Cardiac septum (tissue), 1 donor: ENCODE measurements at regions not wholly inside any gene's neighbourhood (a gene's known extent, or its start where the extent isn't known, plus 50 kb on each side); places are given as distances from the start of the nearest gene placed in this dataset.
"Not testable (repeated sequence)": the region's sequence is repeated elsewhere in the genome, so short reads cannot be mapped to it uniquely, and the experiment has no call there.

Source experiments
- DNase-seq: peaks from one replicate; pipeline ENCODE4 v3.0.0-alpha.2; 2020; ENCODE audit warnings: low spot score
- intact Hi-C: fragments of 100-400 bp; cut with DNase I; formaldehyde crosslinking; loops from one replicate; pipeline ENCODE4 v1.14.0; 2022
- donor health status: DM: no; HTN: no; CAD: no.

- intact Hi-C loops, result no loop called here
- DNase-seq, result no peak
These were observed 68.0 kb downstream of the CBLN4 start for GRCh38 chr20:55937283-55937682.

- intact Hi-C loops, result no loop called here
- no peak for DNase-seq
These were observed 69.1 kb downstream of the CBLN4 start for GRCh38 chr20:55936209-55936595.

DNA sequence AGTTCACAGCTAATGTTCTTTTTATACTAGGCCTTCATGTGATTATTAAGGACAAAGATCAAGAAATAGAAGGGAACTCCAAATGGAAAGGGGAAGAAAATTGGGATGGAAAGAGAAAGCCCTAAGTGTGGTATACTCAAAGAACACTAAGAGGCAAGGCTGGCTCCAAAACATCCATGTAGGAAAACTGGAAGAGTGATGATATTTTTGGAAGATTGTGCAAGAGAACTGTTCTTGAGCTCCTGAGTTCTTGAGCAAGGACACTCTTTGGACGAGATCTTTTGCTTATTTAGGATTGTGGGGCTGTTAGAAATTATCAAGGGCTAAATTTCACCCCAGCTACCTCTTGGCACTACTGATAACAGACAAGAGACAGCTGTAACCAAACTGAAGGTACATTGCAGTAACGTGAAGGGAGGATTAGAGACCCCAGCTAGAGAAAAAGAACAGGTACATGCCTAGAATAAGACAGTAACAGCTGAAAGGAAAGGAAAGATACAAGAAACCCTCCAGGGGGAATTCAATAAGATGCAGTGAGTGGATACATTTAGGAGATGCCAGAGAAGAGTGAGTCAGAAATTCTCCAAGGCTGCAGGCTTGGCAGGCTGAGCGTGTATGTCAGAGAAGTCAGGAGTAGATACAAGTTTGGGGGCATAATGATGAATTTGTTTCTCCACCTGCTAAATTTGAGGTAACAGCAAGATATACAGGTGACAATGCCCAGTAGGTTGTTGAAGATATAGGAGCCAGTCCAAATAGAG is 69.7 kb downstream of the CBLN4 start:
- intact Hi-C loops, result no loop called here
- no peak for DNase-seq

DNA sequence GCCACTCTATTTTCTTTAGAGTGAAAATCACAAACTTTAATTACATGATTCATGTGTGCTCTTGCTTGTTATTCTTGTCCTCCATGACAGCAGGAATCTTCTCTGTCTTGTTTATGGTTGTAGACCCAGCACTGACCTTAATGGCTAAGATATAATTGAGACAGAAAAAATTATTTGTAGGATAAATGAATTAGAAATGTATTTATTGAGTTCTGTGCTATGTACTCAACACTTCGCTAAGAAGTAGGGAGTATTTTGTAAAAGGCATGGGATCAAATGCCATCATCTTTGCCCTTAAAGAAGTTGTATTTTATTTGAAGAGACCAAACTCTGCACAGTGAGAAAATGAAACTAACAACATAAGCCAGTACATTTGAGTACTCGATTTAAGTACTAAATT is 71.2 kb downstream of the CBLN4 start:
- intact Hi-C loops, result no loop called here
- DNase-seq, result no peak

- DNase-seq, intact Hi-C loops: not testable (repeated sequence)
These were observed 74.4 kb downstream of the CBLN4 start for GRCh38 chr20:55930876-55931275.

DNA sequence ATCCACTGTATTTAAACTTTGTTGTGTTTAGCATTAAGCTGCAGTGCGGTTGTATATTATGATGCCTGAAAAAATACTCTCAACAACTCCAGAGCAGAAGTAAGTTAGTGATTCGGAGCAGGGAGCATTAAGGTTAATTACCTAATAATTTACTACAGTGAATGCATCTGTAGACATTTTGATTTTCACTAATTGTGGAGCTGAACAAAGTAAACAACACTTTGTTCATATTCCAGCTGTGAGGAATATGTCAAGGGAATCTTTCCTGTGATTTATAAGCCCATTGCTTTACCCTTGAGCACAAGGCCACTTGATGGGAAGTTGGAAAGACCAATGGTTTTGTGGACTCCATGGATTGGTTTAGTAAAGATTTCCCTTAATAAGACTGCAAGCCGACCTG is 77.1 kb downstream of the CBLN4 start:
- DNase-seq, result no peak
- intact Hi-C loops, result no loop called here

DNA sequence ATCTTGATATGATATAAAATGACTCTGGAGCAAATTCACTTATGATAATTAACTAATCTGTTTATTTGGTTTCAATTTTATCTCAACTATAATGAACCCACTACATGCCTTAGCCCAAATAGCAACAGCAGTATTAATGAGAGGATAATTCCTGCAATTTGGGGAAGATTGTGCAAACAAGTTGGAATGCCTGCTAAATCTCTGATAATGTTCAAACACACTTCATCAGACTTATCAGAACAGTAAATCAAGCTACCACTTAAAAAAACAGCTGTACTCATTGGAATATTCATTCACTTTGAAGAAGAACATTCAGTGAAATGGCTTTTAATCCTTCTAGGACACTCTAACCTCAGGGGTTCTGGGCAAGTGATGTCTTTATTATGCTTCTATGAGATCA is 85.4 kb downstream of the CBLN4 start:
- no peak for DNase-seq
- intact Hi-C loops, result no loop called here

DNA sequence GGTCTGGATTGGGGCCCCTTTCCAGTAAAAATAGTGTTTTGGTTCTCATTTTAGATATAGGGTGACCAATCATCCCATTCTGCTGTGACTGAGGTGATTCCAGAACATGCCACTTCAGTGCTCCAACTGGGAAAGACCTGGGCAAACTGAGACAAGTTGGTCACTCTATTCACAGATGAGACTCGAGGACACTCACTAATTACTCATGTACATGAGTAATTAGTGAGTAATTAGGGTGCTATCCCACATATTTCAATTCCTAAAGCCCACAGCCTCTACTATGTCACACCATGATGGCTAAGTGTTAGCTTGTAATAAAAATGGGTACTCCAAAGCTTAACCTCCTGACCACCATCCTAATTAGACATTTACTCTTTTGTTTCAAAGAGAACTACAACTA is 86.0 kb downstream of the CBLN4 start:
- intact Hi-C loops, result no loop called here

GRCh38 chr20:55918471-55918870 is 86.8 kb downstream of the CBLN4 start:
- no peak for DNase-seq
- intact Hi-C loops, result no loop called here

More for the DNA sequence above, 86.0 kb downstream of the CBLN4 start:
- DNase-seq, result no peak

DNA sequence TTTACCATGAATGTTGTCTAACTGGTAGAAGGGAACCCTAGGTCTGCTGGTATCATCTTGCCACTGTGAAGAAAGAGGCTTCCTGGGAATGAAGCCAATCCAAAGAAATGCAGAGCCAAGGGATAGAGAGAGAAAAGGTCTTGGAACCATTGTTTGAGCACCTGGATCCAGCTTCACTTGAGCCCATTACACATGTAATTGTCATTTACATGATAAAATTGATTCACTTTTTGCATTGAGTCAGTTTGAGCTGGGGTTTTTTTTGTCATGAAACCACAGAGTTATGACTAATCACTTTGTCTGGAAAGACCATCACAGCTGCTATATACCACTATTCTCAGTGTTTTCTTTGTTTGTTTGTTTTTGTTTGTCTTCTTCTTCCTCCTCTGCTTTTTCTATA is 112.3 kb downstream of the CBLN4 start:
- intact Hi-C loops, result no loop called here
- no peak for DNase-seq

DNA sequence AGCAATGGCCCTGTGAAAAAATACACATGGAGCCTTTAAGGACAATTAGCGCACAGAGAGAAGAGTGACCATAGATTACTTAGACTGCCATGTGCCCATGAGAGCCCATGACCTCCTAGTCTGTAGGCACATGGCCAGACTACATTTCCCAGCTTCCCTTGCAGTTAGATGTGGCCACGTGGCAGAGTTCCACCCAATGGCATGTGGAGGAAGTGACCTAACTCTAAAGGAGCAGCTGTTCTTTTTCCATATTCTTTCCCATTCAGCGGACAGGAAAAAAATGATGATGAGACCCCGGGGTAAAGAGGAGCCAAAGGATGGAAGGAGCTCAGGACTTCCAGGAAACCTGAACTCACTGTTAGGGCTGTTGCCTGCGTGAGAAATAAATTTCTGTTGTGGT is 116.6 kb downstream of the CBLN4 start:
- DNase-seq, result no peak
- intact Hi-C loops, result no loop called here

DNA sequence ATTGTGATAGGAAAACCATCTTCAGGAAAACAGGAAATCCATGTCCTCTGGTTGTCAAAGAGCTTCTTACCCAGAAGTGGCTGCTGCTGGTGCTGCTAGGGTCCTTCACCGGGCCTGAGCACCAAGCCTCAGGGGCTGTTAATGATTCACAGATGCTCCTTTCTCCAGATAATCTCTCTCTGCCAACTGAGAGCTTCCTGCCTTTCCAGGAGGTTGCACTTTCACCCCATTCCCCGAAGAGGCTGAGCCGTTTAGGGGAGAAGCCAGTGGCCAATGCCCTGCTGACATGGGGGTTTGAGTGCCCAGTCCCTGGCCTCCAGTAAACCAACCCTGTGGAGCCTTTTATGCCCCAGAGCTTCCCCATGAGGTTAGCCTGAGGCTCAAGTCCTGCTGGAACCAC is 122.4 kb downstream of the CBLN4 start:
- intact Hi-C loops, result no loop called here
- DNase-seq, result no peak

DNA sequence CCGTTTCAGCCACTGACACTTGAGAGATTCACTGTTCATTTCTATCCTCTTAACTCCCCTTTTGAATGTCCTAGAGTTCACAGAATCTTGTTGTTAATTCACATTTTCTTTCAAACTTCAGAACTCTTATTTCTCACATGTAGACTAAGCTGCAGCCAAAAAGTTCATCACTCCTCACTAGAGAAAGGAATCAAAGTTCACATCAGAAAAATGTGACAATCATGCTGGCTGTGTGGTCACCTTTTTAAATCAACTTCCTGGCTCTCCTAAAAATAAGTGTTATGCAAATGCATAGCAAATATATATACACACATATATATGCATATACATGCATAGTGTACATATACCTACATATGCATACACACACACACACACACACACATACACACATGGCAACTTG is 123.0 kb downstream of the CBLN4 start:
- intact Hi-C loops, result no loop called here
- no peak for DNase-seq

DNA sequence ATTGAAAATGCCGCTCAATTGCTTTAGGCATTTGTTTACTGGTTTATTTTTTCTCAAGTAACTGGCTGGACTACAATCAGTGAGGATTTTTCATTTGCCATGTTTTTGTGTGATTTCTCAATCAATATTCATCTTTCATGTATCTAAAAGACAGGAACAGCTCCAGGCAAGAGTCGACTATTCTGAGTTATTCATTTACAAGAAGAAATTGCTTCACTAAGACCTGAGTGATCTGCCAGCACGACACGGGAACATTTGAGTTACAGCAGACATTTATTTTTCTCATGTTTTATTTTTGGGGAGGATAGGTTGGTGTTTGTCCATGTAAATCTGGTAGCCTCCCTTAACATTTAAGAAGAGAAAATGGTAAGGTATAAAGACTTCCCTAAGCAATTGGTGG is 124.1 kb downstream of the CBLN4 start:
- intact Hi-C loops, result no loop called here
- no peak for DNase-seq

GRCh38 chr20:55880361-55880760 is 125.0 kb downstream of the CBLN4 start:
- DNase-seq, result no peak
- intact Hi-C loops, result no loop called here

GRCh38 chr20:55855052-55855451 is 150.3 kb downstream of the CBLN4 start:
- intact Hi-C loops, result no loop called here
- no peak for DNase-seq

GRCh38 chr20:55830121-55830827 is 175.0 kb downstream of the CBLN4 start:
- DNase-seq, result no peak
- intact Hi-C loops, result no loop called here

GRCh38 chr20:55805138-55805537 is 200.2 kb downstream of the CBLN4 start:
- no peak for DNase-seq
- intact Hi-C loops, result no loop called here

DNA sequence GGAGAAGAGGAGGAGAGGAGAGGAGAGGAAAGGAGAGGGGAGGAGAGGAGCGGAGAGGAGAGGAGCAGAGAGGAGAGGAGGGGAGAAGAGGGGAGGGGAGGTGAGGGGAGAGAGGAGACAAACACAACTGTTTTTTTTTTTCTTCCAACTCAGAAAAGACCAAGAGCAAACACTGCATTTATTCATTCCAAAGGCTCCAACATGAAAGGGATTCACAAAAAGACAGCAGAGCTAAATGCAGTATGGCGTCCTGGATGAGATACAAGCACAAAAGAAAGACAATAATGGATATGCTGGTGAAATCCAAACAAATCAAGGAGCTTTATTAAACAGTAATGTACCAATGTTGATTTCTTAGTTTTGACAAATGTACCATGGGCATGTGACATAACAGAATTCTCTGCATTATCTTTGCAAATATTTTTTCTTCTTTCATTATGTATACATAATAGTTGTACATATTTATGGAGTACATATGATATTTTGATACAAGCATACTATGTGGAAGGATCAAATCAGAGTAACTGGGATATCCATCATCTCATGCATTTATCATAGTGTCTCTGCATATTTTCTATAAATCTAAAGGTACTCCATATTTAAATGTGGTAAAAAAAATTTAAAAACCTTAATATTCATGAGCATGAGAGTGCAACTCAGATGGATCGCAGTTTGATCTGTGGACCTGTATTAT is 204.6 kb downstream of the CBLN4 start:
- intact Hi-C loops, result no loop called here

DNA sequence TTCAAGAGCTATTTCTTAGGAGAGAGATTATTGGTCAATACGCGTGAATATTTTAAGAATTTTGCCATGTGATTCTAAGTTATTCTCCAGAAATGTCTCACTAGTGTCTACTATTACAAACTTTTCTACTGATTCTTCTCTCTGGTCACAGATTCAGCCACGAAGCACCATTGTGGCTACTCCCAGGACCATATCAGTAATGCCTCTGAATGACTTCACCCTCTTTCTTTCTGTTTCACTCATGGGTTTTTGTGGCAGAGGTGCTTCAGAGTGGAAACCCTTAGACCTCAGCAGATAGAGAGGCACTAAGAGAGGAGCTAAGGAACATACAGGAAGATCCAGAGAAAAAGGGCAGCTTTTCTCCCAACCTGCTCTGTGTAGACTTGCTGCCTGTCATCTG is 211.3 kb downstream of the CBLN4 start:
- no peak for DNase-seq
- intact Hi-C loops, result no loop called here

More for the DNA sequence above, 204.6 kb downstream of the CBLN4 start:
- DNase-seq, result no peak

- DNase-seq, result no peak
- intact Hi-C loops, result no loop called here
These were observed 213.3 kb downstream of the CBLN4 start for GRCh38 chr20:55792049-55792448.
